Activated T-cell treated with anti-CD3 and anti-CD28 coated beads, Interleukin-2, amount 50 U/mL, for 4 hours (primary cell): ENCODE measurements at regions not wholly inside any gene's neighbourhood (a gene's known extent, or its start where the extent isn't known, plus 50 kb on each side); places are given as distances from the start of the nearest gene placed in this dataset.

Experiments
- ATAC-seq, 2 donors: fragments of 200-7000 bp; cut with Tn5 transposase; one replicate each; pipeline ENCODE4 v1.10.0; 2021
- DNase-seq: peaks from one replicate; pipeline ENCODE4 v3.0.0-alpha.2; 2020
- H3K27me3 Mint-ChIP-seq: one replicate; pipeline ENCODE4 v1.8.0; 2021; ENCODE audit warnings: low read depth, mixed read lengths
- H3K36me3 Mint-ChIP-seq: one replicate; pipeline ENCODE4 v1.8.0; 2022; ENCODE audit warnings: mixed read lengths; ENCODE audit not compliant: insufficient read depth
- H3K4me1 Mint-ChIP-seq: one replicate; pipeline ENCODE4 v1.8.0; 2021; ENCODE audit warnings: low read depth, mixed read lengths
- H3K4me3 Mint-ChIP-seq: one replicate; pipeline ENCODE4 v1.8.0; 2021; ENCODE audit warnings: mild to moderate bottlenecking, moderate library complexity, mixed read lengths
- H3K9me3 Mint-ChIP-seq: one replicate; pipeline ENCODE4 v1.8.0; 2021; ENCODE audit warnings: mixed read lengths

- DNase-seq, result no peak
- Mint-ChIP-seq H3K27me3 (peaks cover 2% of the 10 kb centered on the region), H3K9me3 (no peaks in the 10 kb centered on the region), H3K36me3 (no peaks in the 10 kb centered on the region), H3K4me3 (no peak overlapping the region), H3K4me1 (peaks cover 8% of the 10 kb centered on the region)
- ATAC-seq, result no peak
Measured at GRCh38 chr7:121525155-121525819, 129.2 kb upstream of the FAM3C start.

- H3K4me1 Mint-ChIP-seq, result no peaks in the 10 kb centered on the region
- H3K36me3 Mint-ChIP-seq, result no peaks in the 10 kb centered on the region
- H3K27me3 Mint-ChIP-seq, result no peaks in the 10 kb centered on the region
- no peak for DNase-seq
- no peak for ATAC-seq
- H3K9me3 Mint-ChIP-seq, result no peaks in the 10 kb centered on the region
- no peak overlapping the region for H3K4me3 Mint-ChIP-seq
Measured at GRCh38 chr7:121521711-121522400, 125.7 kb upstream of the FAM3C start.

- DNase-seq (no peak), ATAC-seq (no peak)
- no peaks in the 10 kb centered on the region for H3K27me3 Mint-ChIP-seq
- H3K4me3 Mint-ChIP-seq, result no peak overlapping the region
- no peaks in the 10 kb centered on the region for H3K9me3 Mint-ChIP-seq
- no peaks in the 10 kb centered on the region for H3K36me3 Mint-ChIP-seq
- no peaks in the 10 kb centered on the region for H3K4me1 Mint-ChIP-seq
Measured at GRCh38 chr7:121520911-121521310, 124.8 kb upstream of the FAM3C start.

GRCh38 chr7:121519548-121520521 lies 123.7 kb upstream of the FAM3C start:
- ATAC-seq (no peak), DNase-seq (no peak)
- no peaks in the 10 kb centered on the region for H3K9me3 Mint-ChIP-seq
- no peak overlapping the region for H3K4me3 Mint-ChIP-seq
- H3K36me3 Mint-ChIP-seq, result no peaks in the 10 kb centered on the region
- no peaks in the 10 kb centered on the region for H3K4me1 Mint-ChIP-seq
- H3K27me3 Mint-ChIP-seq, result no peaks in the 10 kb centered on the region

- H3K4me1 Mint-ChIP-seq, result no peaks in the 10 kb centered on the region
- no peaks in the 10 kb centered on the region for H3K9me3 Mint-ChIP-seq
- no peak for ATAC-seq
- DNase-seq, result no peak
- no peaks in the 10 kb centered on the region for H3K27me3 Mint-ChIP-seq
- no peaks in the 10 kb centered on the region for H3K36me3 Mint-ChIP-seq
- H3K4me3 Mint-ChIP-seq, result no peak overlapping the region
Measured at GRCh38 chr7:121517591-121517990, 121.5 kb upstream of the FAM3C start.

- H3K27me3 Mint-ChIP-seq, result no peaks in the 10 kb centered on the region
- H3K9me3 Mint-ChIP-seq, result no peaks in the 10 kb centered on the region
- ATAC-seq (no peak), DNase-seq (no peak)
- no peaks in the 10 kb centered on the region for H3K4me1 Mint-ChIP-seq
- no peaks in the 10 kb centered on the region for H3K36me3 Mint-ChIP-seq
- H3K4me3 Mint-ChIP-seq, result no peak overlapping the region
Measured at GRCh38 chr7:121516821-121517220, 120.7 kb upstream of the FAM3C start.

- no peak overlapping the region for H3K4me3 Mint-ChIP-seq
- H3K27me3 Mint-ChIP-seq, result no peaks in the 10 kb centered on the region
- peaks cover 3% of the 10 kb centered on the region for H3K9me3 Mint-ChIP-seq
- H3K4me1 Mint-ChIP-seq, result no peaks in the 10 kb centered on the region
- no peaks in the 10 kb centered on the region for H3K36me3 Mint-ChIP-seq
- DNase-seq, result no peak
- ATAC-seq, result no peak
Measured at GRCh38 chr7:121515630-121516401, 119.7 kb upstream of the FAM3C start.

- no peaks in the 10 kb centered on the region for H3K36me3 Mint-ChIP-seq
- H3K27me3 Mint-ChIP-seq, result no peaks in the 10 kb centered on the region
Measured at GRCh38 chr7:121515229-121515628, 119.1 kb upstream of the FAM3C start.

GRCh38 chr7:121513105-121513504 lies 117.0 kb upstream of the FAM3C start:
- Mint-ChIP-seq H3K9me3 (peaks cover 8% of the 10 kb centered on the region), H3K4me3 (no peak overlapping the region), H3K36me3 (no peaks in the 10 kb centered on the region), H3K27me3 (no peaks in the 10 kb centered on the region), H3K4me1 (no peaks in the 10 kb centered on the region)
- ATAC-seq (no peak), DNase-seq (no peak)

More at GRCh38 chr7:121515229-121515628, 119.1 kb upstream of the FAM3C start:
- ATAC-seq (no peak), DNase-seq (no peak)
- Mint-ChIP-seq H3K9me3 (peaks cover 8% of the 10 kb centered on the region), H3K4me1 (no peaks in the 10 kb centered on the region), H3K4me3 (no peak overlapping the region)

GRCh38 chr7:121510858-121511482 lies 114.9 kb upstream of the FAM3C start:
- Mint-ChIP-seq H3K36me3 (no peaks in the 10 kb centered on the region), H3K27me3 (no peaks in the 10 kb centered on the region), H3K9me3 (peaks cover 17% of the 10 kb centered on the region), H3K4me3 (no peak overlapping the region), H3K4me1 (no peaks in the 10 kb centered on the region)
- no peak for ATAC-seq
- DNase-seq, result no peak

- Mint-ChIP-seq H3K36me3 (no peaks in the 10 kb centered on the region), H3K27me3 (no peaks in the 10 kb centered on the region), H3K4me1 (no peaks in the 10 kb centered on the region), H3K9me3 (peaks cover 24% of the 10 kb centered on the region), H3K4me3 (no peak overlapping the region)
- ATAC-seq, result no peak
- no peak for DNase-seq
Measured at GRCh38 chr7:121510302-121510701, 114.2 kb upstream of the FAM3C start.

- peaks cover 2% of the 10 kb centered on the region for H3K27me3 Mint-ChIP-seq
- H3K4me3 Mint-ChIP-seq, result no peak overlapping the region
- H3K4me1 Mint-ChIP-seq, result no peaks in the 10 kb centered on the region
- ATAC-seq (no peak), DNase-seq (no peak)
- H3K9me3 Mint-ChIP-seq, result peaks cover 30% of the 10 kb centered on the region
- H3K36me3 Mint-ChIP-seq, result peaks cover 2% of the 10 kb centered on the region
Measured at GRCh38 chr7:121505540-121506182, 109.6 kb upstream of the FAM3C start.

- H3K4me3 Mint-ChIP-seq, result no peak overlapping the region
- H3K36me3 Mint-ChIP-seq, result peaks cover 2% of the 10 kb centered on the region
- H3K9me3 Mint-ChIP-seq, result peaks cover 26% of the 10 kb centered on the region
- no peaks in the 10 kb centered on the region for H3K4me1 Mint-ChIP-seq
- H3K27me3 Mint-ChIP-seq, result peaks cover 2% of the 10 kb centered on the region
- no peak for DNase-seq
- ATAC-seq, result no peak
Measured at GRCh38 chr7:121505021-121505420, 108.9 kb upstream of the FAM3C start.
